ENCODE measurements at regions not wholly inside any gene's neighbourhood (a gene's known extent, or its start where the extent isn't known, plus 50 kb on each side); places are given as distances from the start of the nearest gene placed in this dataset.

GRCh38 chr5:159758189-159758588, 158.1 kb upstream of the ADRA1B start:
- no peak for DNase-seq (ENCODE audit: low read depth)
- no peak overlapping the region for H3K4me3 ChIP-seq (ENCODE audit: low read length)
- no peak for TF ChIP-seq CTCF (conservative IDR thresholded peaks at IDR 0.05; ENCODE audit: low read depth, low read length)

GRCh38 chr5:159759791-159760290, 156.4 kb upstream of the ADRA1B start:
- no peak overlapping the region for H3K4me3 ChIP-seq (ENCODE audit: low read length)
- TF ChIP-seq CTCF (conservative IDR thresholded peaks at IDR 0.05; ENCODE audit: low read depth, low read length): no peak
- DNase-seq (ENCODE audit: low read depth): no peak

- no peak for DNase-seq (ENCODE audit: low read depth)
- H3K4me3 ChIP-seq (ENCODE audit: low read length): no peak overlapping the region
- no peak for TF ChIP-seq CTCF (conservative IDR thresholded peaks at IDR 0.05; ENCODE audit: low read depth, low read length)
These were observed 153.4 kb upstream of the ADRA1B start for GRCh38 chr5:159762921-159763320.

- no peak for DNase-seq (ENCODE audit: low read depth)
These were observed 152.7 kb upstream of the ADRA1B start for GRCh38 chr5:159763562-159763961.

GRCh38 chr5:159764283-159765134, 151.8 kb upstream of the ADRA1B start:
- DNase-seq (ENCODE audit: low read depth): peak; percentile 41
- H3K4me3 ChIP-seq (ENCODE audit: low read length): no peak overlapping the region
- TF ChIP-seq CTCF (conservative IDR thresholded peaks at IDR 0.05; ENCODE audit: low read depth, low read length): no peak

More at GRCh38 chr5:159763562-159763961, 152.7 kb upstream of the ADRA1B start:
- no peak for TF ChIP-seq CTCF (conservative IDR thresholded peaks at IDR 0.05; ENCODE audit: low read depth, low read length)
- H3K4me3 ChIP-seq (ENCODE audit: low read length): no peak overlapping the region

GRCh38 chr5:159765135-159765433, 151.2 kb upstream of the ADRA1B start:
- no peak overlapping the region for H3K4me3 ChIP-seq (ENCODE audit: low read length)
- no peak for TF ChIP-seq CTCF (conservative IDR thresholded peaks at IDR 0.05; ENCODE audit: low read depth, low read length)
- DNase-seq (ENCODE audit: low read depth): no peak

Data from retinal pigment epithelial cell (primary cell).